Transverse colon (tissue), 4 donors: ENCODE measurements at regions not wholly inside any gene's neighbourhood (a gene's known extent, or its start where the extent isn't known, plus 50 kb on each side); places are given as distances from the start of the nearest gene placed in this dataset.

Experiments
- DNase-seq: peaks from one replicate; pipeline ENCODE4 v3.0.0-alpha.2; 2019
- H3K27ac ChIP-seq, 4 donors: fragments of 200-600 bp; sonication (generic); 2 replicates each; pipeline ENCODE4 v1.5.1; 2016 to 2018; ENCODE audit warnings: inconsistent platforms in 4 of 4
- H3K27me3 ChIP-seq: fragments of 200-600 bp; sonication (generic); 2 replicates; pipeline ENCODE4 v1.5.1; 2017; ENCODE audit warnings: inconsistent platforms
- H3K36me3 ChIP-seq, 4 donors: fragments of 200-600 bp; sonication (generic); 2 replicates each; pipeline ENCODE4 v1.5.1; 2017 to 2019; ENCODE audit warnings: inconsistent platforms in 4 of 4
- H3K4me1 ChIP-seq, 4 donors: fragments of 200-600 bp; sonication (generic); 2 replicates each; pipeline ENCODE4 v1.5.1; 2017 to 2020; ENCODE audit warnings: inconsistent platforms in 4 of 4
- H3K4me3 ChIP-seq, 4 donors: fragments of 200-600 bp; sonication (generic); 1 replicate in 1 of 4; 2 replicates in 3 of 4; pipeline versions ENCODE4 v1.5.1 to v1.6.1; 2017 to 2019; ENCODE audit warnings: inconsistent platforms in 4 of 4
- H3K9me3 ChIP-seq, 2 donors: fragments of 200-600 bp; sonication (generic); 2 replicates each; pipeline ENCODE4 v1.5.1; 2017 to 2019; ENCODE audit warnings: inconsistent platforms in 2 of 2
- EP300 ChIP-seq: sonication (generic); formaldehyde crosslinking; IDR thresholded peaks from one replicate; pipeline ENCODE4 v1.6.1; 2017; ENCODE audit warnings: antibody characterized with exemption, low read depth
- POLR2A ChIP-seq: fragments of 450-650 bp; IDR thresholded peaks from one replicate; pipeline ENCODE4 v1.6.1; 2016; ENCODE audit warnings: antibody characterized with exemption, mild to moderate bottlenecking, moderate library complexity
- POLR2AphosphoS5 ChIP-seq, 3 donors: sonication (generic); formaldehyde crosslinking; IDR thresholded peaks; one replicate each; pipeline ENCODE4 v1.6.1; 2016; ENCODE audit warnings: antibody characterized with exemption in 3 of 3
- WGBS, 2 donors: methylation state at CpG; one replicate each; pipeline ENCODE4 v1.1.5; 2018; ENCODE audit warnings: low coverage in 1 of 2; 5-methylcytosine and 5-hydroxymethylcytosine counted together
- in situ Hi-C, 4 donors: fragments of 200-750 bp; cut with MboI; loops; one replicate each; pipeline versions ENCODE4 v1.15.0 to v1.15.1; 2017; ENCODE audit warnings: low sequenced_read_pairs in 3 of 4, low pct_ligation_motif_present in 1 of 4, low pct_unique_long_range_greater_than_20kb in 1 of 4
- intact Hi-C: fragments of 100-400 bp; cut with DNase I; formaldehyde crosslinking; loops from one replicate; pipeline ENCODE4 v1.15.1; 2023; ENCODE audit warnings: low total_unique reads
- TF ChIP-seq, protein P1 (sequence below), 5 experiments: fragments of 200-600 bp in 3 of 5; fragments of 450-650 bp in 2 of 5; sonication (generic) in 3 of 5; IDR thresholded peaks; 1 replicate in 2 of 5; 2 replicates in 3 of 5; pipeline ENCODE4 v1.5.1; 2016 to 2017; ENCODE audit warnings: antibody characterized with exemption in 5 of 5, inconsistent platforms in 3 of 5, mild to moderate bottlenecking in 2 of 5, moderate library complexity in 1 of 5

DNA sequence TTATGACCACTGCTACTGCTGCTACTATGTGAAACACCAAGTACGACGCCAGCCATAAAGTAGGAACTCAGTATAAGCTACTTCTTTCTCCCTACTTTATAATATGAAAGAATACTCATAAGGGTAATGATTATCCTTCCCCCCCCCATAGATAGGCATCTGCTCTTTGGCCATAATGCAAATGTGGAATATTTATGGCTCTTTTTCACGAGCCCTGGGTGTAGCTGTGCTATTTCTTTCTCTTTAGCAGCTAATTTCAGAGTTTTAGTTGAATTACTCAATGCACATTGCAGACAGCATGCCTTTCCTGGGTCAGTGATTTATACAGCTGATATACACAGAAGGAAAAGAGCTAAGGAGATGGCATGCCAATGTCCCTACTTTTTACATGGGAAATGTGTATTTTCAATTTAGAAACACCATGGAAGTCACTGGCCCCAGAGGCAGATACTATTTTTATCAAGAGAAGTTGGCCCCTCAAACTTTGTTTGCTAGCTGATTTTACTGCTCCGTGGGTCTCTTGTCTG lies 234.1 kb upstream of the KIAA1217 start:
- intact Hi-C loops (no loop called here), in situ Hi-C loops (loop anchor here (25.0 kb wide), 3 partner anchors 212 to 537 kb away; no protein-coding TSS in a partner anchor)
- WGBS, 2 donors, result 55 to 68% methylated on average over 3 to 4 of the region's 4 CpGs
- Histone ChIP-seq H3K27me3 (no peaks in the 10 kb centered on the region), H3K9me3 (no peaks in the 10 kb centered on the region), H3K4me3 (no peak overlapping the region), H3K4me1 (no peaks in the 10 kb centered on the region), H3K36me3 (no peaks in the 10 kb centered on the region), H3K27ac (no peak overlapping the region)
- TF ChIP-seq EP300 (no peak), POLR2AphosphoS5 (IDR thresholded peaks at IDR 0.05) (no peak), POLR2A (no peak)
- TF ChIP-seq, protein P1, sequence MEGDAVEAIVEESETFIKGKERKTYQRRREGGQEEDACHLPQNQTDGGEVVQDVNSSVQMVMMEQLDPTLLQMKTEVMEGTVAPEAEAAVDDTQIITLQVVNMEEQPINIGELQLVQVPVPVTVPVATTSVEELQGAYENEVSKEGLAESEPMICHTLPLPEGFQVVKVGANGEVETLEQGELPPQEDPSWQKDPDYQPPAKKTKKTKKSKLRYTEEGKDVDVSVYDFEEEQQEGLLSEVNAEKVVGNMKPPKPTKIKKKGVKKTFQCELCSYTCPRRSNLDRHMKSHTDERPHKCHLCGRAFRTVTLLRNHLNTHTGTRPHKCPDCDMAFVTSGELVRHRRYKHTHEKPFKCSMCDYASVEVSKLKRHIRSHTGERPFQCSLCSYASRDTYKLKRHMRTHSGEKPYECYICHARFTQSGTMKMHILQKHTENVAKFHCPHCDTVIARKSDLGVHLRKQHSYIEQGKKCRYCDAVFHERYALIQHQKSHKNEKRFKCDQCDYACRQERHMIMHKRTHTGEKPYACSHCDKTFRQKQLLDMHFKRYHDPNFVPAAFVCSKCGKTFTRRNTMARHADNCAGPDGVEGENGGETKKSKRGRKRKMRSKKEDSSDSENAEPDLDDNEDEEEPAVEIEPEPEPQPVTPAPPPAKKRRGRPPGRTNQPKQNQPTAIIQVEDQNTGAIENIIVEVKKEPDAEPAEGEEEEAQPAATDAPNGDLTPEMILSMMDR (IDR thresholded peaks at IDR 0.05), result no peak
- no peak for DNase-seq

DNA sequence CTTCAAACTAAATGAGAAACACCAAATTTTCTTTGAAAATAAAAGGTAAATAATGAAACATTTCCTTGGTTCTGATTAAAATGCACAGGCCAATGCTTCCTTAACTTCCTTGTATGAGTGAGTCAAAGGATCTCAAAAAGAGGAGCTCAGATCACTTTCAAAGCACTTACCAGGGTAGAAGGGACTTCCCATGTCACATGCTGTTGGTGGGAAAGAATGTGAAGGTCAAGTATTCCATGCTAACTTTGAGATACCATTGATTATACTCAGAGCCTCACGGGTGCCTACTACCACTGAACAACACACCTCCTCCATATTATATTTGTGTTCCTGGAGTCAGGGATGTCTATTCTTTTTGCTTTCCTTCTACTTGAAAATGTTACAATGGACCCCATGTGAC lies 233.5 kb upstream of the KIAA1217 start:
- Histone ChIP-seq H3K27ac (no peak overlapping the region), H3K27me3 (no peaks in the 10 kb centered on the region), H3K4me3 (no peak overlapping the region), H3K36me3 (no peaks in the 10 kb centered on the region), H3K9me3 (no peaks in the 10 kb centered on the region), H3K4me1 (no peaks in the 10 kb centered on the region)
- intact Hi-C loops, result no loop called here
- DNase-seq, result no peak
- TF ChIP-seq POLR2A (no peak), POLR2AphosphoS5 (IDR thresholded peaks at IDR 0.05) (no peak), EP300 (no peak)
- TF ChIP-seq, protein P1 (IDR thresholded peaks at IDR 0.05), result no peak
- WGBS, 2 donors, result 65 to 86% methylated on average over 1 of the region's 1 CpG
- in situ Hi-C loops, result loop anchor here (25.0 kb wide), 3 partner anchors 212 to 537 kb away; no protein-coding TSS in a partner anchor

DNA sequence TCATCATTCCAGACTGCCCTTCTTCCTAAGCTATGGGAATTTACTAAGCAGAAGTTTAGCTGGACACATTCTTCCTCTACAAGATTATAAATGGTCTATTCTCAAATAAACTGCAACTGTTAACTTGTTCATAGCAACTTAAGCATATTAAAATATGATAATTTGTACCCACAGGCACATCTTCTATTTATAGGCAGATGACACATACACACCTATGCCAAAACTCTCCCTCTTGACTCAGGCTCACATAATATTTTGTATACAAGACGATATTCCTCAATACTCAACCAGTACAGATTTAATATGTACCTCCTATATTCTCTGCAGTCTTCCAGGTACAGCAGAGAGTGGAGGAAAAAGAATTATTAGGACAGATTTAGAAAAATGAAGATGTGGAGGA lies 232.7 kb upstream of the KIAA1217 start:
- Histone ChIP-seq H3K4me3 (no peak overlapping the region), H3K9me3 (no peaks in the 10 kb centered on the region), H3K27me3 (no peaks in the 10 kb centered on the region), H3K4me1 (no peaks in the 10 kb centered on the region), H3K27ac (no peak overlapping the region), H3K36me3 (no peaks in the 10 kb centered on the region)
- DNase-seq, result no peak
- TF ChIP-seq POLR2A, result no peak
- intact Hi-C loops (no loop called here), in situ Hi-C loops (loop anchor here (25.0 kb wide), 3 partner anchors 211 to 536 kb away; no protein-coding TSS in a partner anchor)
- WGBS, 2 donors, result 59 to 65% methylated on average over 1 of the region's 1 CpG

DNA sequence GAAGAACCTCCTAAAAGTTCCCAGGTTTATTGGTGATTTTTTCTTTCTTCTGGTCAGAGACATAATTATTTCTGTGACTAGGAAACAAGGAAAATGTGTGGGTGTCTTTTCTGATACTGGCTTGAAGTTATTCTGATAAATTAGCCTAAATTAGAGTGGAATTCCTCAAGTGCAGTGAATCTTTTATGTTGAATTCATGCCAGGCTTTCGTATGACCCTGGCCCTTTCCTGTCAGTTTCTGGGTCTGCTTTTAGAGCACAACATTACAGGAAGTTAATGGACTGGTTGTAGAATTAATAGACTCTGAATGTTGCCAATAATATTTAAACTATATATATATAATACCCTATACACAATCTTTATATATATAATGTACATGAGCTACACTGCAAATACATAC lies 230.6 kb upstream of the KIAA1217 start:
- TF ChIP-seq, protein P1 (IDR thresholded peaks at IDR 0.05), result no peak
- no peak for TF ChIP-seq POLR2AphosphoS5 (IDR thresholded peaks at IDR 0.05)
- no peak for TF ChIP-seq EP300
- no peak for TF ChIP-seq POLR2A
- H3K4me3 ChIP-seq, result no peak overlapping the region
- H3K36me3 ChIP-seq, result no peaks in the 10 kb centered on the region
- intact Hi-C loops (no loop called here), in situ Hi-C loops (loop anchor here (25.0 kb wide), 3 partner anchors 209 to 534 kb away; no protein-coding TSS in a partner anchor)
- H3K9me3 ChIP-seq, result no peaks in the 10 kb centered on the region
- WGBS, 2 donors, result 63 to 68% methylated on average over 1 of the region's 1 CpG
- H3K27me3 ChIP-seq, result no peaks in the 10 kb centered on the region
- no peaks in the 10 kb centered on the region for H3K4me1 ChIP-seq
- H3K27ac ChIP-seq, result no peak overlapping the region
- no peak for DNase-seq

DNA sequence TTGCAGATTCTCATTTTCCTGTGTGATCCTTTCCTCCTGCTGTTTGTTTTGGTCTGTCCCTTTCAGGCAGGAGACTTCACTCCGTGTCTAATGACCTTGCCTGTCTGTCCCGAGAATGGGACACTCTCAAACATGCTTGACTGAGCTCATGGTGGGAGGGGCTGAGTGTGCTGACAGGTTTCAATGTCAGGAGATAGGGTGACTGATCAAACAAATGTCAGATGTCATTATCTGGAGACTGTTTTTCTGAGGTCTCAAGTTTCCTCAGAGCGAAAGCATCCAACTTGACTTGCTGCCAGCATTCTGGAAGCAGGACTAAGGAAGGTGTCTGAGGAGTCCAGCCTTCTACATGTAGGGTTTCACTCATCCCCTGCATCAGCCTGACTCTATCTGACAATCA lies 228.8 kb upstream of the KIAA1217 start:
- DNase-seq, result no peak
- no peak overlapping the region for H3K4me3 ChIP-seq
- no peaks in the 10 kb centered on the region for H3K27me3 ChIP-seq
- H3K4me1 ChIP-seq, result no peaks in the 10 kb centered on the region
- 29 to 62% methylated on average over 2 to 3 of the region's 3 CpGs for WGBS, 2 donors
- H3K27ac ChIP-seq, result no peak overlapping the region
- H3K9me3 ChIP-seq, result no peaks in the 10 kb centered on the region
- no peaks in the 10 kb centered on the region for H3K36me3 ChIP-seq
- TF ChIP-seq, protein P1 (IDR thresholded peaks at IDR 0.05), result no peak
- TF ChIP-seq POLR2AphosphoS5 (IDR thresholded peaks at IDR 0.05) (no peak), POLR2A (no peak), EP300 (no peak)
- intact Hi-C loops (no loop called here), in situ Hi-C loops (loop anchor here (25.0 kb wide), 3 partner anchors 207 to 532 kb away; no protein-coding TSS in a partner anchor)
